ENCODE measurements at regions not wholly inside any gene's neighbourhood (a gene's known extent, or its start where the extent isn't known, plus 50 kb on each side); places are given as distances from the start of the nearest gene placed in this dataset.

DNA sequence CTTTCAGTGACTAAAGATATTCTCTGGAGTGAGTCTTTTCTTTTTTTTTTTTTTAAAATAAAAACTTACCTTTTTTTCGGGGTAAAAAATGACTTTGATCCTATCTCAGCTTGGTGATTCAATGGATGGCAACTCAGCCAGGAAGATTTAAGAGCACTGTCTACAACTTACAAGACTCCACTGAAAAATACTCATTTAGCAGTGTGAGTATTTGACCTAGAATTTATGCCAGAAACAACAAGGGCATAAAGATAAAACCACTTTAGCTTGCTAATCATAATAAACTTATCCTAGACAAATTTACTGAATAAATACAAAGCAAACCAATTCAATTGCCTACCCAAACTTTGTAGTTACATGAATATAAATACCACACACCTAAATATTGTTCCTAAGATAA is 446.6 kb downstream of the RPS29 start:
- in situ Hi-C loops (cut with MboI; ENCODE audit: low pct_unique_long_range_greater_than_20kb, low sequenced_read_pairs, unreplicated experiment), result no loop called here
- no peak for DNase-seq (ENCODE audit: low spot score)
- TF ChIP-seq, protein P1, sequence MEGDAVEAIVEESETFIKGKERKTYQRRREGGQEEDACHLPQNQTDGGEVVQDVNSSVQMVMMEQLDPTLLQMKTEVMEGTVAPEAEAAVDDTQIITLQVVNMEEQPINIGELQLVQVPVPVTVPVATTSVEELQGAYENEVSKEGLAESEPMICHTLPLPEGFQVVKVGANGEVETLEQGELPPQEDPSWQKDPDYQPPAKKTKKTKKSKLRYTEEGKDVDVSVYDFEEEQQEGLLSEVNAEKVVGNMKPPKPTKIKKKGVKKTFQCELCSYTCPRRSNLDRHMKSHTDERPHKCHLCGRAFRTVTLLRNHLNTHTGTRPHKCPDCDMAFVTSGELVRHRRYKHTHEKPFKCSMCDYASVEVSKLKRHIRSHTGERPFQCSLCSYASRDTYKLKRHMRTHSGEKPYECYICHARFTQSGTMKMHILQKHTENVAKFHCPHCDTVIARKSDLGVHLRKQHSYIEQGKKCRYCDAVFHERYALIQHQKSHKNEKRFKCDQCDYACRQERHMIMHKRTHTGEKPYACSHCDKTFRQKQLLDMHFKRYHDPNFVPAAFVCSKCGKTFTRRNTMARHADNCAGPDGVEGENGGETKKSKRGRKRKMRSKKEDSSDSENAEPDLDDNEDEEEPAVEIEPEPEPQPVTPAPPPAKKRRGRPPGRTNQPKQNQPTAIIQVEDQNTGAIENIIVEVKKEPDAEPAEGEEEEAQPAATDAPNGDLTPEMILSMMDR (IDR thresholded peaks at IDR 0.05; ENCODE audit: extremely low read depth, insufficient read depth, missing control alignments), result no peak

DNA sequence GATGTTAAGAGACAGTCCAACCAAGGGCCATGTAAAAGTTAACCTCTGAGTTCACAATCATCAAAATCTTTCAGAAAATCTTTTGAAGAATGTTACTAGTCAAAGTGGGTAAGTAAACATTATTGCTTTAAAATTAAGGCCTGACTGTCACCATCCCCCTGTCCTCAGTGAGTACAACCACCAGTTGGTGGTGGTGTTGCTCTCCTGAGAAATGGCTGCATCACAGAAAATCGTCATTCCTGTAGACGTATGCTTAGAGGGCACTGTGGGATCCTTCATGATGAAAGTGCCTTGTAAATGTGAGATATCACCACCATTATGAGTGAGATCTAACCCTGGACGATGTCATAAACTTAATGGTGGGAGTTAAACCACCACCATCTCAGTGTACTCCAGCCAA is 451.2 kb downstream of the RPS29 start:
- no peak for DNase-seq (ENCODE audit: low spot score)
- TF ChIP-seq, protein P1 (IDR thresholded peaks at IDR 0.05; ENCODE audit: extremely low read depth, insufficient read depth, missing control alignments), result no peak
- in situ Hi-C loops (cut with MboI; ENCODE audit: low pct_unique_long_range_greater_than_20kb, low sequenced_read_pairs, unreplicated experiment), result no loop called here

- in situ Hi-C loops (cut with MboI; ENCODE audit: low pct_unique_long_range_greater_than_20kb, low sequenced_read_pairs, unreplicated experiment), result no loop called here
Measured at GRCh38 chr14:49121246-49121645, 464.9 kb downstream of the RPS29 start.

DNA sequence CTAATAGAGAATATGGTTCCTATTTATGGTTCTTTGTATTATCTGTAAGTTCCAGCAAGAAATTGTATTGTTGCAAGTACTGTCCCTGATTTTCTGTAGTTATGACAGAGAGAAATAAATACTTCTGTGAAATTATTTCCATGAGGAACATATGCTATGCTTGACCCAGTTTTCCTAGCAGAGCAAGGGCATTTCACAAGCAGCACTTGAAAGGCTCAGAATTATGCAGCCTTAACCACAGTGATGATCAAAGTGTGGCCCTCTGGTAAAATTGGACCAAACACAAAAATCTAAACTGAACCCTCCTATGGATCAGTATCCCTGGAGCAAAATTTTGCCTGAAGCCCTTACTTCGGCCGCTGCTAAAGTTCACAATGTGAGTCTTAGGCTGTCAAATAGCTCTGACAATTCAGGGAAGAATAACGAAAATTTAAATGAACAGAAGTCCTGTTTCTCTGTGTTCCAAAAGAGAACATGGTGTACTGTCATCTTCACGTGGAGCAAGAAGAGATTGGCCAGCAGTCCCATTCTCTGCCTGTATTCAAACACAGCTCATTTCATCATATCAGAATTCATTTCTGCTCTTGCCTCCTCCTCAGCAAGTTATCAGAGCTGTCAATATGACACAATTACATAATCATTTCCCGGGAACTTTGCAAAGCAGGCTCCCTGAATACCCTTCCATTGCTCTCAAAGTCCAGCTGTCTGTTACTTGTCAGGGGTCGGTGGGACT is 471.9 kb downstream of the RPS29 start:
- no peak for DNase-seq (ENCODE audit: low spot score)
- in situ Hi-C loops (cut with MboI; ENCODE audit: low pct_unique_long_range_greater_than_20kb, low sequenced_read_pairs, unreplicated experiment), result no loop called here
- TF ChIP-seq, protein P1 (IDR thresholded peaks at IDR 0.05; ENCODE audit: extremely low read depth, insufficient read depth, missing control alignments), result no peak

More at GRCh38 chr14:49121246-49121645, 464.9 kb downstream of the RPS29 start:
- DNase-seq (ENCODE audit: low spot score), result no peak
- TF ChIP-seq, protein P1 (IDR thresholded peaks at IDR 0.05; ENCODE audit: extremely low read depth, insufficient read depth, missing control alignments), result no peak

GRCh38 chr14:49106741-49107667 is 479.2 kb downstream of the RPS29 start:
- TF ChIP-seq, protein P1 (IDR thresholded peaks at IDR 0.05; ENCODE audit: extremely low read depth, insufficient read depth, missing control alignments), result no peak
- in situ Hi-C loops (cut with MboI; ENCODE audit: low pct_unique_long_range_greater_than_20kb, low sequenced_read_pairs, unreplicated experiment), result no loop called here
- DNase-seq (ENCODE audit: low spot score), result no peak

DNA sequence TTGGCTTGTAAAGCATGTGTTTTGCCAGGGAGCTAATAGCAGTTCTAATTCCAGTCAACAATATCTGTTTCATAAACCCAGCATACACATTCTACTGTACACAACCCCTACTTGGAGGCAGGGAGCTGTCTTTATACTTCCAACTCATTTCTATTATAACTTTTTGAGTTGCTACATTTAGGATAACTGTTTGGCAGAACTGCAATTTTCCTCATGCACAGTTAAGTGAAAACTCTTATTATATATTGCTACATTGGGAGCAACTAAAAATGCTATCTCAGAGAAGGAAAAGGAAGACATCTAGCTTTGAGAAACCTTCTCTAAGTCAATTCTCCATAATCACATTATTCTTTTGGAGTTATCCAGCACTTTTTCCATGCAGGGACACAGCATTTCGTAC is 480.2 kb downstream of the RPS29 start:
- TF ChIP-seq, protein P1 (IDR thresholded peaks at IDR 0.05; ENCODE audit: extremely low read depth, insufficient read depth, missing control alignments), result no peak
- in situ Hi-C loops (cut with MboI; ENCODE audit: low pct_unique_long_range_greater_than_20kb, low sequenced_read_pairs, unreplicated experiment), result no loop called here
- DNase-seq (ENCODE audit: low spot score), result no peak
